ENCODE measurements at regions not wholly inside any gene's neighbourhood (a gene's known extent, or its start where the extent isn't known, plus 50 kb on each side); places are given as distances from the start of the nearest gene placed in this dataset. TPM values are rescaled to one million over a fixed set of nuclear protein-coding genes. Genes with fewer than 3 reads are reported as not detected.

DNA sequence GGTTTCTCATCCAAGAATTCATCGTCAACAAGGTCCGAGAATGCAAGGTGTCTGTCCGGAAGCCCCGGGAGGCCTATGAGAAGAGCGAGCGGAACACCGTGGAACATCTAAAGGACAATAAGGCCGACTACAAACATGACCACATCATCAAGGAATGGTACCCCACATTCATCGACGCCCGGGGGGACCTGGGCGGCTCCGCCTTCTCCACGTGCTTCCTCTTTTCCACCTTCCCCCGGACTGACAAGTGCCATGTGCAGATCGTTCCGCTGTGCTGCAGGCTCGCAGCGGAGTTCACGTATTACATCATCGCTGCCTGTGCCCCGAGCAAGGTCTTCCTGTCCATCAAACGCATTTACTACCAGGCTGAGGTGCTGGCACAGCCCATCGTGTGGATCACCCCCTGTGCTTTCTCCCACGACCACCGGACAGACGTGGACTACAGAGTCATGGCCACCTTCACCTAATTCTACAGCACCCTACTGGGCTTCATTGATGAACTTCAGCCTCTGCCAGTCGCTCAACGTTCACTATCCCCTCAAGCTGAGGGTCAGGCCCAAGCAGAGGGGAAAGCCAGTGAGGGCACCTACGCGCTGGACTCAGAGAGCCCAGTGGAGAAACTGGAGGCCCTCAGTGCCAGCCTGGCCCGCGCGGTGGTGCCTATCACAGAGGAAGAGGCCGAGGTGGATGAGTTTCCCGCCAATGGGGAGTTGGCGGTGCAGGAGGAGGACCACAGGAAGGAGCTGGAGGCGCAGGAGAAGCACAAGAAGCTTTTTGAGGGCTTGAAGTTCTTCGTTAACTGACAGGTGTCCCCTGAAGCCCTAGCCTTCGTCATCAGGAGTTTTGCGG lies 125.9 kb upstream of the PABPC4L start:
- DNase-seq, result no peak

DNA sequence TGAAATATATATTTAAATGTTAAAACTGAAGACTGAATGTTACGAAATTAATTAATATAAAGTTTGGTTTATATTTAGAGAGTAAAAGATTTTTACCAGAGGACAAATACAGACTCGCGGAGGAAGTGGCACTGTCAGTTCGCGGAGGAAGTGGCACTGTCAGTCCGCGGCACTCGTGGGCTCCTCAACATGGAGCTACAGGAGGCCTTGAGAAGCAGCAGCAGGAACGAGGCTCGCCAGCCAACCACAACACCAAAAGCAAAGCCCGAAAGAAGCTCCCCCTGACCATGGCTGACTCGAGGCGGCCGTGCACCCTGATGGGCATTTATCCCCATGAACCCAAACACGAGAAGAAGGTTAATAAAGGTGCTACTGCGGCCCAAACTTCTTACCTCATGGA lies 125.3 kb upstream of the PABPC4L start:
- no peak for DNase-seq

GRCh38 chr4:134324179-134324578 lies 122.6 kb upstream of the PABPC4L start:
- DNase-seq, result no peak

DNA sequence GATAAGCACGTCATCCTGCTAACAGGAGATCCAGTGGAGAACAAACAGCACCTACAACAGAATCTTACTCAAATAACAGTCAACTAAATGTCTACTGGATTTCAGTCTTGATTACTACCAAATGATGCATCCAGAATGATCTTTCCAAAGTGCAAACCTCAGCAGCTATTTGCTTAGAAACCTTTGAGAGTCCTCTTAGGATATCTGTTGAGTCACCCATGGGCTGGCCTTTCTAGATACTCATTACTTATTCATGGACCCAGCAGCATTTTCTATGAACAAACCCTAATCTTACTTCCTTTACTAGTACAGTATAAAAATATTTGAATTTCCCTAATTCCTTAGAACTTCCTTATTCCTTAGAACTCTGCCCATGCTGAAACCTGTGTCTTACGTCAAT lies 118.5 kb upstream of the PABPC4L start:
- no peak for DNase-seq

GRCh38 chr4:134313591-134313990 lies 112.0 kb upstream of the PABPC4L start:
- no peak for DNase-seq

- DNase-seq, result no peak
Measured at GRCh38 chr4:134309715-134310114, 108.1 kb upstream of the PABPC4L start.

- no peak for DNase-seq
Measured at GRCh38 chr4:134308910-134309309, 107.3 kb upstream of the PABPC4L start.

- DNase-seq, result no peak
Measured at GRCh38 chr4:134298313-134298712, 96.7 kb upstream of the PABPC4L start.

GRCh38 chr4:134297765-134298164 lies 96.2 kb upstream of the PABPC4L start:
- DNase-seq, result no peak

DNA sequence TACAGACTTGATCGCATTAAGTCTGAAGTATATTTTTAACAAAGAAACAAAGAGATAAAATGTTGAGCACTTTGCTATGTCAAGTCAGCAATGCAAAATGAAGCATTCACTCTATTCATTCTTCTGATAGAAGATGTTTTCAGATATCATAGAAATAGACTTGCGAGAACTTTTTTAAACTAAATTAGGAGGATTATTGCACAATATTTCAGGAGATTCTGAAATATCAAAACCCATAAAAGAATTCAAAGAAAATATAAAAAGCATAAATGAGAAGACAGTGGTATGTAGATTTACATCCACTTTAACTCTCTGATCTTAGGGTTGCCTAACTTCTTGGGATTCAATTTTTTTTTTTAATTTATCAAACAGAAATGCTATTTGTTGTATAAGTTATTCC lies 81.1 kb upstream of the PABPC4L start:
- no peak for DNase-seq

- no peak for DNase-seq
Measured at GRCh38 chr4:134278675-134279074, 77.1 kb upstream of the PABPC4L start.

DNA sequence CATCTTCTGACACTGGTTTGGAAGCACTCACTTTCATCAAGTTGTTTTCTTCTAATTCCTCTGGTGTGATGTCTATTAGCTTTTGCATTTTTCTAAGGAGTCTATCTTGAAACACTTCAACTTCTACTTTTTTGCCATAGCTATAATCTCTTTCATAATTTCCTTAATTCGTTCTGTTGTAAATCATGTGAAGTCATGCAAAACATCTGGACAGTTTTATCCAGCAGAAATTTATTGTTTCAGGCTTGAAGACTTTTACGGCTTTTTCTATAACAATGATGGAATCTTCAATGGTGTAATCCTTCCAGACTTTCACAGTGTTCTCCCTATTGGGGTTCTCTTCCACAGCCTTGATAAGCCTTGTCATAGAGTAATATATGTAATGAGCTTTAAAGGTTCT lies 74.9 kb upstream of the PABPC4L start:
- DNase-seq, result no peak

- DNase-seq, result no peak
Measured at GRCh38 chr4:134260126-134260525, 58.5 kb upstream of the PABPC4L start.

Small RNA genes lying in the stretch of these regions (small RNA-seq; reads per million reads assigned to genes)
- gene AC104619.4 (ENCODE audit: low replicate concordance) (not detected), gene RF00026 (ENCODE audit: low replicate concordance) (not detected)
